H9 (cell line): ENCODE measurements at regions not wholly inside any gene's neighbourhood (a gene's known extent, or its start where the extent isn't known, plus 50 kb on each side); places are given as distances from the start of the nearest gene placed in this dataset.
A peak's percentile ranks its signal among the peaks of the same experiment; 100 is the strongest.

Experiments
- DNase-seq: peaks from one replicate; pipeline ENCODE4 v3.0.0-alpha.2; 2017
- H2AFZ ChIP-seq: one replicate; pipeline ENCODE4 v1.6.1; 2013; ENCODE audit warnings: mild to moderate bottlenecking, low read length, control low read depth, moderate library complexity
- H2AK5ac ChIP-seq: 2 replicates; pipeline ENCODE4 v1.6.1; 2013; ENCODE audit warnings: low read length, control low read depth, mixed read lengths; ENCODE audit not compliant: insufficient read length
- H2BK120ac ChIP-seq: one replicate; pipeline ENCODE4 v1.6.1; 2013; ENCODE audit warnings: low read depth, mild to moderate bottlenecking, low read length, control low read depth, inconsistent platforms; ENCODE audit not compliant: poor library complexity, severe bottlenecking
- H2BK12ac ChIP-seq: 2 replicates; pipeline ENCODE4 v1.6.1; 2013; ENCODE audit warnings: low read length, control low read depth, mixed read lengths, low read depth; ENCODE audit not compliant: insufficient read length
- H2BK15ac ChIP-seq: 2 replicates; pipeline ENCODE4 v1.6.1; 2013; ENCODE audit warnings: low read depth, low read length, control low read depth
- H2BK20ac ChIP-seq: one replicate; pipeline ENCODE4 v1.6.1; 2013; ENCODE audit warnings: low read depth, mild to moderate bottlenecking, low read length, control low read depth, inconsistent platforms; ENCODE audit not compliant: poor library complexity, severe bottlenecking
- H2BK5ac ChIP-seq: 2 replicates; pipeline ENCODE4 v1.6.1; 2013; ENCODE audit warnings: low read length, control low read depth, mixed read lengths; ENCODE audit not compliant: insufficient read length
- H3K14ac ChIP-seq: 2 replicates; pipeline ENCODE4 v1.6.1; 2013; ENCODE audit warnings: low read length, control low read depth; ENCODE audit not compliant: insufficient read depth
- H3K18ac ChIP-seq: 2 replicates; pipeline ENCODE4 v1.6.1; 2013; ENCODE audit warnings: low read depth, mild to moderate bottlenecking, mixed read lengths, low read length, control low read depth; ENCODE audit not compliant: insufficient read length
- H3K23ac ChIP-seq: 2 replicates; pipeline ENCODE4 v1.6.1; 2013; ENCODE audit warnings: low read length, control low read depth, mixed read lengths, low read depth; ENCODE audit not compliant: insufficient read length
- H3K23me2 ChIP-seq: 2 replicates; pipeline ENCODE4 v1.6.1; 2013; ENCODE audit warnings: low read depth, mild to moderate bottlenecking, mixed read lengths, low read length, control low read depth; ENCODE audit not compliant: insufficient read length, poor library complexity, severe bottlenecking
- H3K27ac ChIP-seq: 2 replicates; pipeline ENCODE4 v1.5.1; 2013; ENCODE audit warnings: low read length, control low read depth, mixed read lengths, low read depth; ENCODE audit not compliant: insufficient read length
- H3K27me3 ChIP-seq: 2 replicates; pipeline ENCODE4 v1.6.1; 2013; ENCODE audit warnings: low read length, control low read depth, inconsistent platforms; ENCODE audit not compliant: insufficient read depth
- H3K4ac ChIP-seq: 2 replicates; pipeline ENCODE4 v1.6.1; 2013; ENCODE audit warnings: low read depth, mild to moderate bottlenecking, control low read depth, inconsistent platforms, low read length, moderate library complexity
- H3K4me1 ChIP-seq: 2 replicates; pipeline ENCODE4 v1.6.1; 2013; ENCODE audit warnings: low read length, control low read depth, inconsistent platforms; ENCODE audit not compliant: insufficient read depth
- H3K4me2 ChIP-seq: 2 replicates; pipeline ENCODE4 v1.6.1; 2013; ENCODE audit warnings: low read length, control low read depth, mixed read lengths; ENCODE audit not compliant: insufficient read length, insufficient read depth
- H3K56ac ChIP-seq: 2 replicates; pipeline ENCODE4 v1.6.1; 2013; ENCODE audit warnings: low read depth, mild to moderate bottlenecking, mixed read lengths, low read length, control low read depth; ENCODE audit not compliant: insufficient read length
- H3K79me1 ChIP-seq: 2 replicates; pipeline ENCODE4 v1.6.1; 2013; ENCODE audit warnings: low read depth, mild to moderate bottlenecking, moderate library complexity, low read length, control low read depth, inconsistent platforms; ENCODE audit not compliant: insufficient read depth, poor library complexity, severe bottlenecking
- H3K79me2 ChIP-seq: 2 replicates; pipeline ENCODE4 v1.6.1; 2013; ENCODE audit warnings: low read length, control low read depth, inconsistent platforms; ENCODE audit not compliant: insufficient read depth
- H3K9ac ChIP-seq: 2 replicates; pipeline ENCODE4 v1.6.1; 2013; ENCODE audit warnings: low read length, control low read depth, mixed read lengths; ENCODE audit not compliant: insufficient read length; ENCODE audit errors: extremely low read depth
- H3K9me3 ChIP-seq: one replicate; pipeline ENCODE4 v1.6.1; 2013; ENCODE audit warnings: low read depth, low read length, inconsistent platforms; ENCODE audit not compliant: control insufficient read depth
- H3T11ph ChIP-seq: one replicate; pipeline ENCODE4 v1.6.1; 2013; ENCODE audit warnings: mild to moderate bottlenecking, low read length, control low read depth, inconsistent platforms
- H4K20me1 ChIP-seq: one replicate; pipeline ENCODE4 v1.6.1; 2013; ENCODE audit not compliant: control insufficient read depth, insufficient read length, insufficient read depth
- H4K5ac ChIP-seq: 2 replicates; pipeline ENCODE4 v1.6.1; 2013; ENCODE audit warnings: low read depth, mild to moderate bottlenecking, mixed read lengths, low read length, control low read depth; ENCODE audit not compliant: insufficient read length
- H4K8ac ChIP-seq: replicated peaks from 2 replicates; pipeline ENCODE4 v1.6.1; 2013; ENCODE audit warnings: low read length, control low read depth, mixed read lengths, low read depth; ENCODE audit not compliant: insufficient read length
- H4K91ac ChIP-seq: 2 replicates; pipeline ENCODE4 v1.6.1; 2013; ENCODE audit warnings: low read depth, mild to moderate bottlenecking, moderate library complexity, mixed read lengths, low read length, control low read depth; ENCODE audit not compliant: insufficient read length
- H3K27ac Mint-ChIP-seq, 3 experiments: 2 replicates in 2 of 3; 3 replicates in 1 of 3; pipeline ENCODE4 v1.8.0; 2020 to 2021; ENCODE audit warnings: mixed read lengths in 3 of 3, mild to moderate bottlenecking in 1 of 3, moderate library complexity in 1 of 3
- H3K27me3 Mint-ChIP-seq: 2 replicates; pipeline ENCODE4 v1.8.0; 2021; ENCODE audit warnings: low read depth, mild to moderate bottlenecking, moderate library complexity, mixed read lengths
- H3K36me3 Mint-ChIP-seq, 3 experiments: 2 replicates in 2 of 3; 3 replicates in 1 of 3; pipeline ENCODE4 v1.8.0; 2020 to 2021; ENCODE audit warnings: low read depth in 3 of 3, mixed read lengths in 3 of 3; ENCODE audit not compliant: insufficient read depth in 1 of 3
- H3K4me1 Mint-ChIP-seq, 2 experiments: 2 replicates each; pipeline ENCODE4 v1.8.0; 2020; ENCODE audit warnings: mixed read lengths in 2 of 2
- H3K4me3 Mint-ChIP-seq, 2 experiments: 2 replicates in 1 of 2; 3 replicates in 1 of 2; pipeline ENCODE4 v1.8.0; 2020 to 2021; ENCODE audit warnings: mild to moderate bottlenecking in 2 of 2, mixed read lengths in 2 of 2, moderate library complexity in 1 of 2
- H3K9me3 Mint-ChIP-seq, 2 experiments: 2 replicates in 1 of 2; 3 replicates in 1 of 2; pipeline ENCODE4 v1.8.0; 2020; ENCODE audit warnings: mild to moderate bottlenecking in 2 of 2, mixed read lengths in 2 of 2, moderate library complexity in 1 of 2
- WGBS: extraction: QIAGEN DNeasy Blood & Tissue Kit; methylation state at CpG from one replicate; pipeline ENCODE4 v1.1.7; 2013; ENCODE audit warnings: missing lambda C conversion rate, low lambda C conversion rate, mixed read lengths; ENCODE audit not compliant: insufficient read length; ENCODE audit errors: extremely low coverage; 5-methylcytosine and 5-hydroxymethylcytosine counted together
- TF ChIP-seq, protein P1 (sequence below): fragments of 200-600 bp; sonication (generic); conservative IDR thresholded peaks from 3 replicates; pipeline ENCODE4 v1.8.0; 2021; ENCODE audit warnings: antibody characterized with exemption, mild to moderate bottlenecking

DNA sequence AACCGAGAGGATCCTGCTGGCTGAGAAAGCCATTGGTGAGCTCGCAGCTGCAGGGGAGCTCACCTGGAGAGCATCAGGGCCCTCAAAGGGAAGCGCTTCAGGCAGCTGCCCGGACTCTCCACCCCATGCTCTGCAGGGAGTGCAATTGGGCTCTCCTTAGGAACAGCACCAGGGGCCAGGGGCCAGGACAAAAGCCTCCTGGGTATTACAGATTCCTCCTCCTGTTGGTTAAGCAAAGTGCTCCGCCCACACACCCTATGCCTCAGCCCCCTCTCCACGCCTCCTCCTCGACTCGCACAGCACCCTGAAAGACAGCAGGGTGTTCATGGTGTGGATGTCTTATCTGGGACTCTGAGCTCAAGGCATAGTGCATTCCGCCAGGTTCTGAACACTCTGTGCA is 139.9 kb downstream of the SHANK2 start:
- H3K79me2 ChIP-seq: no peaks in the 10 kb centered on the region
- no peak overlapping the region for H2AK5ac ChIP-seq
- no peak overlapping the region for H3K56ac ChIP-seq
- no peak overlapping the region for H4K5ac ChIP-seq
- H4K91ac ChIP-seq: no peak overlapping the region
- no CpG with 5 or more reads among the region's 9 CpGs for WGBS
- H2BK5ac ChIP-seq: no peak overlapping the region
- H4K20me1 ChIP-seq: no peaks in the 10 kb centered on the region
- H4K8ac ChIP-seq: no peak overlapping the region
- H3K4me1 ChIP-seq: no peaks in the 10 kb centered on the region; the same call in 1 of the 2 replicates
- no peak overlapping the region for H3K4me3 Mint-ChIP-seq
- TF ChIP-seq, protein P1, sequence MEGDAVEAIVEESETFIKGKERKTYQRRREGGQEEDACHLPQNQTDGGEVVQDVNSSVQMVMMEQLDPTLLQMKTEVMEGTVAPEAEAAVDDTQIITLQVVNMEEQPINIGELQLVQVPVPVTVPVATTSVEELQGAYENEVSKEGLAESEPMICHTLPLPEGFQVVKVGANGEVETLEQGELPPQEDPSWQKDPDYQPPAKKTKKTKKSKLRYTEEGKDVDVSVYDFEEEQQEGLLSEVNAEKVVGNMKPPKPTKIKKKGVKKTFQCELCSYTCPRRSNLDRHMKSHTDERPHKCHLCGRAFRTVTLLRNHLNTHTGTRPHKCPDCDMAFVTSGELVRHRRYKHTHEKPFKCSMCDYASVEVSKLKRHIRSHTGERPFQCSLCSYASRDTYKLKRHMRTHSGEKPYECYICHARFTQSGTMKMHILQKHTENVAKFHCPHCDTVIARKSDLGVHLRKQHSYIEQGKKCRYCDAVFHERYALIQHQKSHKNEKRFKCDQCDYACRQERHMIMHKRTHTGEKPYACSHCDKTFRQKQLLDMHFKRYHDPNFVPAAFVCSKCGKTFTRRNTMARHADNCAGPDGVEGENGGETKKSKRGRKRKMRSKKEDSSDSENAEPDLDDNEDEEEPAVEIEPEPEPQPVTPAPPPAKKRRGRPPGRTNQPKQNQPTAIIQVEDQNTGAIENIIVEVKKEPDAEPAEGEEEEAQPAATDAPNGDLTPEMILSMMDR: no peak
- no peaks in the 10 kb centered on the region for H3K23me2 ChIP-seq
- H2AFZ ChIP-seq: no peak overlapping the region
- DNase-seq: peak; percentile 33
- no peak overlapping the region for H2BK12ac ChIP-seq
- H3K27me3 Mint-ChIP-seq: no peaks in the 10 kb centered on the region
- H3K27ac Mint-ChIP-seq: peak overlapping the region; percentile 58 to 80 (median 66); a peak in 6 of 7 replicates
- H2BK120ac ChIP-seq: no peak overlapping the region
- H2BK15ac ChIP-seq: no peak overlapping the region
- H3K14ac ChIP-seq: no peak overlapping the region
- peaks cover 20 to 41% (median 34%) of the 10 kb centered on the region in 3 experiments for H3K36me3 Mint-ChIP-seq
- peaks cover 28 to 29% of the 10 kb centered on the region in 2 experiments for H3K4me1 Mint-ChIP-seq
- H3K79me1 ChIP-seq: no peaks in the 10 kb centered on the region
- H3K27ac ChIP-seq: no peak overlapping the region
- H3T11ph ChIP-seq: no peak overlapping the region
- H3K23ac ChIP-seq: no peak overlapping the region
- no peak overlapping the region for H2BK20ac ChIP-seq
- no peak overlapping the region for H3K4me2 ChIP-seq
- no peak overlapping the region for H3K18ac ChIP-seq
- no peaks in the 10 kb centered on the region for H3K9me3 Mint-ChIP-seq
- no peaks in the 10 kb centered on the region for H3K9me3 ChIP-seq
- H3K27me3 ChIP-seq: no peaks in the 10 kb centered on the region
- H3K9ac ChIP-seq: no peak overlapping the region
- H3K4ac ChIP-seq: no peak overlapping the region
